ENCODE measurements at regions not wholly inside any gene's neighbourhood (a gene's known extent, or its start where the extent isn't known, plus 50 kb on each side); places are given as distances from the start of the nearest gene placed in this dataset.

DNA sequence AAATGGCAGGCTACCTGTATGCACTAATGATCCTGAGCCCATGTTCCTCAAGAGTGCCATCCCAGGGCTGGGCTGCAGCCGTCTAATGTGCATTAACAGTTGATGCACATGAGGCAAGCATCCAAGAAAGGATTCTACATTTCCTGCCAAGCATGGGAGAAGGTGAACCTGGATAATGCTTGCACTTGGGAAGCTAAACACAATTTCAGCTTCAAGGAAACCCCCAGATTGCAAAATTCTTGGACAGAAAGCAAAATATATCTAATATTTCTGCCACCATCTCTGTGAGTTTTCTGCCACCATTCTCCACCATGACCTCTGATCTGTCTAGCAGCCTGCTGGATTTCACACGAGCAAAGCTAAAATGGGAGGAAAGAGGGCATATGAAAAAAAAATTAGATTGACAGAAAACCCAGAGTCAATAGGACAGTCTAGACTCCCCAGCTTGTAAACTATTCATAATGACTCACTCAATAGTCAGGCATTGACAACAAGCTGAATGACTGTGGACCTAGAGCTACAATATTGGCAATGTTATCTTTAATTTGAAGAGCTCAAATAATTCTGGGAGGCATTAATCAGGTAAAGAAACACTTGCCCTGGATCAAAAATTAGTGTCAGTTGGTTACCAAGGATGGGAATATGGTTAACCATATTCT lies 91.9 kb upstream of the BCL2L14 start:
- TF ChIP-seq, protein P1, sequence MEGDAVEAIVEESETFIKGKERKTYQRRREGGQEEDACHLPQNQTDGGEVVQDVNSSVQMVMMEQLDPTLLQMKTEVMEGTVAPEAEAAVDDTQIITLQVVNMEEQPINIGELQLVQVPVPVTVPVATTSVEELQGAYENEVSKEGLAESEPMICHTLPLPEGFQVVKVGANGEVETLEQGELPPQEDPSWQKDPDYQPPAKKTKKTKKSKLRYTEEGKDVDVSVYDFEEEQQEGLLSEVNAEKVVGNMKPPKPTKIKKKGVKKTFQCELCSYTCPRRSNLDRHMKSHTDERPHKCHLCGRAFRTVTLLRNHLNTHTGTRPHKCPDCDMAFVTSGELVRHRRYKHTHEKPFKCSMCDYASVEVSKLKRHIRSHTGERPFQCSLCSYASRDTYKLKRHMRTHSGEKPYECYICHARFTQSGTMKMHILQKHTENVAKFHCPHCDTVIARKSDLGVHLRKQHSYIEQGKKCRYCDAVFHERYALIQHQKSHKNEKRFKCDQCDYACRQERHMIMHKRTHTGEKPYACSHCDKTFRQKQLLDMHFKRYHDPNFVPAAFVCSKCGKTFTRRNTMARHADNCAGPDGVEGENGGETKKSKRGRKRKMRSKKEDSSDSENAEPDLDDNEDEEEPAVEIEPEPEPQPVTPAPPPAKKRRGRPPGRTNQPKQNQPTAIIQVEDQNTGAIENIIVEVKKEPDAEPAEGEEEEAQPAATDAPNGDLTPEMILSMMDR (conservative IDR thresholded peaks at IDR 0.05; ENCODE audit: low read length) = no peak
- TF ChIP-seq EZH2phosphoT487 (IDR thresholded peaks at IDR 0.05; ENCODE audit: borderline replicate concordance, low read depth, low read length) = no peak
